ENCODE measurements at regions not wholly inside any gene's neighbourhood (a gene's known extent, or its start where the extent isn't known, plus 50 kb on each side); places are given as distances from the start of the nearest gene placed in this dataset.

- no peak for DNase-seq
These were observed 937.0 kb upstream of the PHF14 start for GRCh38 chr7:10036693-10037092.

GRCh38 chr7:10038351-10038750, 935.3 kb upstream of the PHF14 start:
- DNase-seq = no peak

- DNase-seq = no peak
These were observed 933.0 kb upstream of the PHF14 start for GRCh38 chr7:10040674-10041073.

GRCh38 chr7:10070899-10071298, 902.8 kb upstream of the PHF14 start:
- DNase-seq = no peak

- no peak for DNase-seq
These were observed 897.8 kb upstream of the PHF14 start for GRCh38 chr7:10075866-10076265.

GRCh38 chr7:10076660-10077300, 896.9 kb upstream of the PHF14 start:
- no peak for DNase-seq

- DNase-seq = no peak
These were observed 894.1 kb upstream of the PHF14 start for GRCh38 chr7:10079572-10079971.

- DNase-seq = no peak
These were observed 890.8 kb upstream of the PHF14 start for GRCh38 chr7:10082896-10083295.

- DNase-seq = no peak
These were observed 889.9 kb upstream of the PHF14 start for GRCh38 chr7:10083766-10084165.

GRCh38 chr7:10085231-10085630, 888.4 kb upstream of the PHF14 start:
- no peak for DNase-seq

GRCh38 chr7:10100572-10100971, 873.1 kb upstream of the PHF14 start:
- no peak for DNase-seq

- no peak for DNase-seq
These were observed 872.3 kb upstream of the PHF14 start for GRCh38 chr7:10101351-10101750.

GRCh38 chr7:10104292-10104691, 869.4 kb upstream of the PHF14 start:
- DNase-seq = no peak

GRCh38 chr7:10106609-10107008, 867.1 kb upstream of the PHF14 start:
- no peak for DNase-seq

GRCh38 chr7:10116511-10116910, 857.2 kb upstream of the PHF14 start:
- DNase-seq = no peak

GRCh38 chr7:10117815-10118214, 855.9 kb upstream of the PHF14 start:
- DNase-seq = no peak

- no peak for DNase-seq
These were observed 852.7 kb upstream of the PHF14 start for GRCh38 chr7:10120936-10121335.

- no peak for DNase-seq
These were observed 852.0 kb upstream of the PHF14 start for GRCh38 chr7:10121631-10122030.

GRCh38 chr7:10122551-10123100, 851.0 kb upstream of the PHF14 start:
- no peak for DNase-seq

GRCh38 chr7:10128748-10129147, 844.9 kb upstream of the PHF14 start:
- no peak for DNase-seq

GRCh38 chr7:10138087-10138854, 835.4 kb upstream of the PHF14 start:
- no peak for DNase-seq

GRCh38 chr7:10146271-10146670, 827.4 kb upstream of the PHF14 start:
- DNase-seq = no peak

- DNase-seq = no peak
These were observed 816.7 kb upstream of the PHF14 start for GRCh38 chr7:10156972-10157371.

- no peak for DNase-seq
These were observed 791.7 kb upstream of the PHF14 start for GRCh38 chr7:10181996-10182395.

All from HCEC 1CT (cell line).